ENCODE measurements at regions not wholly inside any gene's neighbourhood (a gene's known extent, or its start where the extent isn't known, plus 50 kb on each side); places are given as distances from the start of the nearest gene placed in this dataset.

- no peak for DNase-seq
Observed at GRCh38 chr6:181049-181654, 111.1 kb upstream of the DUSP22 start.

- no peak for DNase-seq
Observed at GRCh38 chr6:183668-184067, 108.6 kb upstream of the DUSP22 start.

GRCh38 chr6:184161-184700 is 108.1 kb upstream of the DUSP22 start:
- DNase-seq: no peak

GRCh38 chr6:186340-186965 is 105.8 kb upstream of the DUSP22 start:
- no peak for DNase-seq

GRCh38 chr6:187210-187861 is 105.0 kb upstream of the DUSP22 start:
- DNase-seq: no peak

- DNase-seq: peak; percentile 14
Observed at GRCh38 chr6:188821-189655, 103.2 kb upstream of the DUSP22 start.

GRCh38 chr6:189676-190075 is 102.6 kb upstream of the DUSP22 start:
- DNase-seq: no peak

GRCh38 chr6:190596-191395 is 101.5 kb upstream of the DUSP22 start:
- no peak for DNase-seq

GRCh38 chr6:191487-192312 is 100.6 kb upstream of the DUSP22 start:
- no peak for DNase-seq

GRCh38 chr6:192313-192664 is 100.0 kb upstream of the DUSP22 start:
- DNase-seq: no peak

GRCh38 chr6:193180-193579 is 99.1 kb upstream of the DUSP22 start:
- DNase-seq: no peak

GRCh38 chr6:193773-194310 is 98.4 kb upstream of the DUSP22 start:
- DNase-seq: no peak

- DNase-seq: no peak
Observed at GRCh38 chr6:195861-196360, 96.4 kb upstream of the DUSP22 start.

GRCh38 chr6:196543-196942 is 95.7 kb upstream of the DUSP22 start:
- DNase-seq: no peak

GRCh38 chr6:203661-204060 is 88.6 kb upstream of the DUSP22 start:
- DNase-seq: no peak

GRCh38 chr6:206264-206663 is 86.0 kb upstream of the DUSP22 start:
- no peak for DNase-seq

GRCh38 chr6:208364-208763 is 83.9 kb upstream of the DUSP22 start:
- no peak for DNase-seq

- DNase-seq: no peak
Observed at GRCh38 chr6:208938-209337, 83.3 kb upstream of the DUSP22 start.

GRCh38 chr6:209432-210103 is 82.7 kb upstream of the DUSP22 start:
- no peak for DNase-seq

GRCh38 chr6:210104-210456 is 82.2 kb upstream of the DUSP22 start:
- DNase-seq: no peak
